AG08395 (cell line): ENCODE measurements at regions not wholly inside any gene's neighbourhood (a gene's known extent, or its start where the extent isn't known, plus 50 kb on each side); places are given as distances from the start of the nearest gene placed in this dataset.
"Not testable (repeated sequence)": the region's sequence is repeated elsewhere in the genome, so short reads cannot be mapped to it uniquely, and the experiment has no call there.

Experiments
- DNase-seq: peaks from one replicate; pipeline ENCODE4 v3.0.0; 2012; ENCODE audit warnings: mixed read lengths, low spot score

DNA sequence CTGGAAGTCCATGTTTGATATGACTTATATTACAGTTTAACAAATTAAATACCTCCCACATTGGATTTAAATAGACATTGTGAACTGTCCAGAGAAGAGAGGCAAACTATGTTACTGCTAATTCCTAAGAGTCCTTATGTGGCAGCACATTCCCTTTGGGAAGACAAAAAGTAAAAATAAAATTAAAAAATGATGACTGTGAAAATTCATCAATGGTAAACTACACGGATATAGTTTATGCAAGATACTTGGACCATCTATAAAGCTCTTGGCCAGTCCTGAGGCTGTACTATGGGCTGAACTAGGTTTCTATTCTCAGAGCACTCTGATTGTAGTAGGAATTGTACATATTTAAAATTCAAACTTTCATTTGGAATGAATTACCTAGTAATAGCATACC is 206.4 kb downstream of the LRRK2 start:
- no peak for DNase-seq

DNA sequence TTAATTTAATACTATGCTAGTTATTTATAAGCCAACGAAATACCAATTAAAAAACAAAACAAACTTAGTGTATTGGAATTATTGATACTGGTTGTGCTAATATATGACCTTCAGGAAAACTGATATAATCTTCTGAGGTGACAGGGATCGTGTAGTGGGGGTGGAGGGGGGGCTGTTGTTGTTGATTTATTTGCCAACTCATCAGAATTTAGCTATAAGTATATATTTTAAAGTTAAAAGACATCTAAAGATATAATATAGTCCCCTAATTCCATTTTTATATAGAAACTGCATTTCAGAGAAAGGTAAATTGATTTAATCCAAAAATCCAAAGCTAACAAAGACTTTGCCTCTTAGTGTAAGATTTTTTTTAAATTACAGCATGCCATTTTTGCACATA is 210.5 kb downstream of the LRRK2 start:
- no peak for DNase-seq

DNA sequence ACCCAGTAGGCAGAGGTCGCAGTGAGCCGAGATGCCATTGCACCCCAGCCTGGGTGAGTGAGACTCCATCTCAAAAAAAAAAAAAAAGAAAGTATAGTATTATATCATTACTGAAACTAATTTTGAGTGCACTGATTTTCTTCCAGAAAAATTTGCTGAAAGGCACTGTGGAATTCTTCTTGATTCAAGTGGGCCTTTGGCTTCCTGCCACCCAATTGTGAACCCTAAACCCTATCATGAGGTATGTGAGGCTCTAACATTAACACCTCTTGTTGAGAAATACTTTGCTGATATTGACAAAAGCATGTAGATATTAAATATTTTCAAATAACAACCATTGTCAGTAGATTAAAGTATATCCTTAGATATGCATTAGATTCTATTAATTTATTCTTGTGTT is 211.2 kb downstream of the LRRK2 start:
- DNase-seq = no peak

DNA sequence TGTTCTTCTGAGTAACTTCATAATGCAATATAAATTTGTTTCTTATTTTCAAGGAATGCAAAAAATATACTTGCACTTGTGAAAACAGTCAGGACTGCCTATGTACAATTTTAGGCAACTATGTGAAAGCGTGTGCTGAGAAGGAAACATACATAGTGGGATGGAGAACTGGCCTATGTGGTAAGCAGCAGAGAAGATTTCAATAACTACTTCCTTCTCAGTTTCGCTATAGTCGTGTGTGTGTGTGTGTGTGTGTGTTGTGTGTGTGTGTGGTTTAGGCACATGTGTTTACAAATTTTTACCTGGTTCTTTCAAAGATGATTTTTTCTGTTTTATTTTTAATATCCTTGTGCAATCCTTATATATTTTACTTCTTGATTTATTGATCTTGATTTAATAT is 211.8 kb downstream of the LRRK2 start:
- DNase-seq = no peak

DNA sequence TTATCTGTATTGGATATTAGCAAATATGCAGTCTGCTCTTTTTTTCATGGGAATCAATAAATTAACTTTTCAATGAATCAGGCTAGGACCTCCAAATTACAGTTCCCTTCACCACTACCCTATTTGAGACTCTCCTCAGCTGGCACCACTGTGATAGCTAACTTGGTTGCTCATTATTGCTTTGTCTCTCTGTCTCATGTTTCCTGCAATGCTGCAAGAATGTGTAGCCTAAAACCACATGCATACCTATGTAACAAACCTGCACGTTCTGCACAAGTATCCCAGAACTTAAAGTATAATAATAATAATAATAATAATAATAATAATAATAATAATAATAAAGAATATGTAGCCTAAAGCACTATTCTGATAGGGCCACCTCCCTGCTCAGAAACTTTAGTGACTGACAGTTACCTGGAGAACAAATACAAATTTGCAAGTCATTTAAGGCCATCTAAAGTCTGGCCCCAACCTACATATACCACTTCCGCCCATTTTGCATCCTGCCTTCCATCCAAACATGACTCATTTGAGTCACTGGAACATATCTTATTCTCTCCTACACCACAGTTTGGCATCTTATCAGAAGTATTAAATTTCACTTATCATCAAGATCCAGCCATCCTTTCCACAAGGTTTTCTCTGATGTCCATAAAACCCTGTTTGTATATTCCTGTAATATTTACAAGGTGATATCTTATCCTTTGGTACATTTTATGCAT is 215.1 kb downstream of the LRRK2 start:
- DNase-seq = no peak

DNA sequence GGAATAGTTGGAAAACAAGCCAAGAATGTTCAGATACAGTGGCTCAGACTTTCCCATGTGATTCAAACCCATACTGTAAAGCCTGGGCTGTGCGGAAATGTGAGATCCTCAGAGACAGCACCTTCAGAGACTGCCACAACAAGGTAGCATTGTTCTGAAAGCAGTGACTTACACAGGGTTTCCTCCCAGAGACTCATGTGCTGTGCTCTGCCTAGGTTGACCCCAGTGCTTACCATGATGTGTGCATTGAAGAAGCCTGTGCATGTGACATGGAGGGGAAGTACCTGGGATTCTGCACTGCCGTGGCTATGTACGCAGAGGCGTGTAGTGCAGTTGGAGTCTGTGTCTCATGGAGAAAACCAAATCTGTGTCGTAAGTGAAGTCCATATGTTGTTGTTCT is 219.4 kb downstream of the LRRK2 start:
- DNase-seq = no peak

DNA sequence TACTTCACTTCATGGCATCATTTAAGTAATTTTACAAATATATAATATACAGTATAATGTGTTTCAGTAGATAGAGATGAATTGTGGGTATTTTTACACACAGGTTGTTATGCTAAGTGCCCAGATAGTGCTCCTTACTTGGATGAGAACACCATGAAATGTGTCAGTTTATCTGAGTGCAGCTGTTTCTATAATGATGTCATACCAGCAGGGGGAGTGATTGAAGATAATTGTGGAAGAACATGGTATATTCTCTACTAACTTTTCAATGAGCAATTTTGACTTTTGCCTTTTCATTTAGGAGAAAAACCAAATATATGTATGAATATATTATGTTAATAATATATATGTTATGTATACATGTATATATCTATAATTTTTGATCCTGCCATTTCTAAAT is 221.6 kb downstream of the LRRK2 start:
- peak; percentile 27 for DNase-seq

DNA sequence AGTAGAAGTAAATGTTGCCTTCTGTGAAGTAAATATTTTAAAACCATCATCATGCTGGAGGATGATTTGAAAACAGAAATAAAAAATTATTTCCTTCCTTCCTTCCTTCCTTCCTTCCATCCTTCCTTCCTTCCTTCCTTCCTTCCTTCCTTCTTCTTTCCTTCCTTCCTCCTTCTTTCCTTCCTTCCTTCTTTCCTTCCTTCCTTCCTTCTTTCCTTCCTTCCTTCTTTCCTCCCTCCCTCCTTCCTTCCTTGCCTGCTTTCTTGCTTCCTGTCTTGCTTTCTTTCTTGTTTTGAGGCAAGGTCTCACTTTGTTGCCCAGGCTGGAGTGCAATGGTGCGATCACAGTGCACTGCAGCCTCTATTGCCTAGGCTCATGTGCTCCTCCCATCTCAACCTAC is 223.7 kb downstream of the LRRK2 start:
- not testable (repeated sequence) for DNase-seq

DNA sequence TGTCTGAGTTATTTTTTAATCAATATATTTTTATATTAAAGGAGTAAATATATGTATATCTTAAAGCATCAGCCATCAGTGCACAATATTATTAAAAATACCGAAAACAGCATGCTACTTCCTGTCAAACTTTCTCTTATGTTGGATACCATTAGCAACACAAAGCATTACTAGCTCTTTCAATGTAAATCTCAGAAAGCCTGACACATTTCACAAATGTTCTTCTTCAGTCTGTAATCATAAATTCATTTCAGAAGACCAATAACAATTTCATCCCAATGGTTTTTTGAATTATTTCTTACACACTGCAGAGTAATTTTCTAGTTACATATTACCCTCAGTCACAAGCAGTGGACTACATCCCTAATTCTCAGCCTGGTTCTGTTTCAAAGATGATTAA is 226.9 kb downstream of the LRRK2 start:
- DNase-seq = no peak

DNA sequence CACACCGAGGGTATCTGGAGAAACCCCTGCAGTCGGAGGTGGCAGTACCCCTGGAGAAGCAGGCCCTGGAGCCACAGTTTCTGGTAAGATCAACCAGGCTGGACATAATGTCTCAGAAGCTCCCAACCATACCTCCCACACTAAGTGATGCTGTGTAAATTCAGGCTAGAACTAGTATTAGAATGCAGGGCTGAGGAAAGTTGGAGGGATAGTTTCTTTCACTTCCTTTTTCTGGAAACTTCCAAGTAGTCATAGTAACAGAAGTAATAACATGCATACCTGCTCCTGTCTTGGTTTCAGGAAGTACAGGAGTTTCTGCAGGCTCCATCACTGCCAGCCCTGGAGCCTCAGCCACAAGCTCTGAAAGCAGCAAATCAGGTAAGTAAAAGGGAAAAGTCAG is 228.1 kb upstream of the CNTN1 start:
- DNase-seq = no peak

DNA sequence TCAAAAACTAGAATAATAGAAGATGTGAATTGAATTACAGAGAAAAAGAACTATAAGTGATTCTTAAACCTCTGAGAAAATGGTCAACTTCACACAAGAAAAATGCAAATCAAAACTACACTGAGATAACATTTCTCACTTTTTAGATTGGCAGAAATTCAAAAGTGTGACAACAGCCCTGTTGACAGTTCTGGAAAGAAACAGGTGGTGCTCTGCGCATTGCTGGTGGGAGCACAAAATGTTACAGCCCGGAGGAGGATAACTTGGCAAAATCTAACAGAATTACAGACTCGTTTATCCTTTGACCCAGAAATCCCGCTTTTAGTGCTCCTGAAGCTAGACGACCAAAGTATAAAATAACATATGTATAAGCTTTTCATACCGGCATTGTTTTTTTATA is 222.5 kb upstream of the CNTN1 start:
- no peak for DNase-seq

DNA sequence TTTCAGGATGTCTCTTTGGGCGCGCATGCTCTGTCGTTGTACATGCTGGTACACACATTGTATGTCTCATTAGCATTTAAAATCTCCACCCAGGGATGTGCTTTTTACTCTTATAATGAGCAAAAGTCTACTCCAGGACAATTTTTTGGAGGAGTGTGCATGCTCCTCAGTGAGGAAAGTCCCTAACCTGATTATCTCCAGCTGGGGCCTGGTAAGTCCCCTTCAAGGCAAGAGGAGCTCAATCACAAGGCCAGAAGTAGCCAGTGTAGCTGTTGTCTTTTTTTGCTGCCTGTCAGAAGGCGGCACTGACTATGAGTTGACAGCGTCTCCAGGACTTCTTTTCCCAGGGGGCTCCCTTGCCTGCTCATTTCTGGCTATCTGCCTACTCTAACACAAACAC is 218.3 kb upstream of the CNTN1 start:
- DNase-seq = no peak

DNA sequence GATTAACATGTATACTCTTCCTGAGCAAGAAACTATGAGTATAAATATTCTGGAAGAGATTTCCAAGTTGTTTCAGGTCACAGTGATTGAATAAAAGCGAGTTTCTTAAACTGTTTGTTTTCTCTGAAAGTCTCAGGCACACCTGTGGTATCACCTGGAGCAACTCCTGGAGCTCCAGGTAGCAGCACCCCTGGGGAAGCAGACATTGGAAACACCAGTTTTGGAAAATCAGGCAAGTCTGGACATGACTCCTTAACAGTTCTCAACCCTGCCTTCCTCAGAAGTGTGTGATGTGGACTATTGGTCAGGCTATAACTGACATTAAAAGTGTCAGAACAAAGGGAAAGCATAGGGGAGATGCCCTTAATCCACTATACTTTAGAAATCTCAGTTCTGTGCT is 217.6 kb upstream of the CNTN1 start:
- no peak for DNase-seq

DNA sequence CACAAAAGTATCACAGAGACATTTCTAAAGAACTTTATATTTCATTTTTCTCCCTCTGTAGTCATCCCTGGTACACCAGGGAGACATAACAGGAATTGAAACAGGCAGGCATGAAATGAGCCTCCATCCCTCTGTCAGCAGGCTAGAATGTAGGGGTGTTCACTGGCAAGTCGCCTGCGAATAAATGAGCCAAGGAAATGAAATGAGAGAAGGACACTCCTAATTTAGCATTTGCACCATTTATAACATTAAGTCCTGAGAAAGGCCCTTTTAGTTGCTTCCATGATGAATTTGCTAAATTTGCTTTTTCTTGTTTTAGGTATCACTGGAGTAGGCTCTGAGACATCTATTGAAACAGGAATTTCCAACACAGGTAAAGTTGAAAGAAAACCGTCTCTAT is 192.4 kb upstream of the CNTN1 start:
- no peak for DNase-seq

DNA sequence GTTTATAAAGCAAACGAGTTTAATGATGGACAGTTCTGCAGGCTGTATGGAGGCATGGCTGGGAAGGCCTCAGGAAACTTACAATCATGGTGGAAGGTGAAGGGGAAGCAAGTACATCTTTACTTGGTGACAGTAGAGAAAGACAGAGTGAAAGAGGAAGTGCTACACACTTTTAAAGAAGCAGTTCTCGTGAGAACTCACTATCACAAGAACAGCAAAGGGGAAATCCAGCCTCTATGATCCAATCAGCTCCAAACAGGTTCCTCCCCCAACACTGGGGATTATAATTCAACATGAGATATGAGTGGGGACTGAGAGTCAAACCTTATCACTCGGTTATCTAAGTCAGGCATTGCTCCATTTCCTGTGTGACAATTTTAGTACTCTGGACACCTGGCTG is 189.9 kb upstream of the CNTN1 start:
- no peak for DNase-seq

DNA sequence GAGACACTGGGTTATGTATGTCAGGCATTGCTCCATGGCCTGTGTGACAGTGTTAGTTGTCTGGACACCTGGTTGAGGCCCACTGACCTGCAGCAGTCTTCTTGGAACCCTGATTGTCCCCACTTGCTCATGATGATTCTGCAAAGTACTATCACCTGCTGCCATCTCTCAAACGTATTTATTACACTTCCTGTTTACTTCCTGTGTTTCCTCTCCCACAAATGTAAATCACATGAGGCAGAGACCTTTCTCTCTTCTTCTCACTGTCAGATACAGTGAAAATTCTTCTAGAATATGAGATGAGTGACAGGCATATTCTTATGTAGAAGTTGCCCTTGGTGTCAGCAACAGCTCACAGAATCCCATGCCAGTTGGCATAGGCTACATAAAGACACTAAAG is 186.9 kb upstream of the CNTN1 start:
- DNase-seq = no peak

DNA sequence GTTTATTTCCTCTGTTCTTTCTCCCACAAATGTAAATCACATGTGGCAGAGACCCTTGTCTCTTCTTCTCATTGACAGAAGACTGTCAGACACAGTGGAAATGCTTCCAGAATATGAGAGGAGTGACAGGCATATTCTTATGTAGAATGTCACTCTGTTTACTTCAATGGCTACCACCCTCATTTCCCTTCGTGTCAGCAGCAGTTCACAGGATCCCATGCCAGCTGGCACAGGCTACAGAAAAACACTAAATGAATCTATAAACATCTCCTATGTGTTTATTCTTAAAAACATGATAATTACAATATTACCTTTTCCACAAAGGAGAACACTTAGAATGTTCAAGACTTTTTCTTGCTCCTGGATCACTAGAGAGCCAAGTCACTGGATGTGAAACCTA is 183.8 kb upstream of the CNTN1 start:
- no peak for DNase-seq

DNA sequence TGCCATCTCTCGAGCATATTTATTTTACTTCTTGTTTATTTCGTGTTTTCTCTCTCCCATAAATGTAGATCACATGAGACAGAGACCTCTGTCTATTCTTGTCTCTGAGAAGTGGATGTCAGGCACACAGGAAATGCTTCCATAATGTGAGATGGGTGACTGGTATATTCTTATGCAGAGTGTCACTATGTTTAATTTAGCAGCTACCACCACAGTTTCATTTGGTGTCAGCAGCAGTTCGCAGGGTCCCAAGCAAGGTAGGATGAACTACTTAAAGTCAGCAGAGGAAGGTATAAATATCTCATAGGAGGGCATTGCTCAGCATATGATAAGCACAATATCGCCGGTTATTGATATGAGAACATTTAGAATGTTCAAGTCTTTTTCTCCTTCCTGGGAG is 180.9 kb upstream of the CNTN1 start:
- DNase-seq = no peak

DNA sequence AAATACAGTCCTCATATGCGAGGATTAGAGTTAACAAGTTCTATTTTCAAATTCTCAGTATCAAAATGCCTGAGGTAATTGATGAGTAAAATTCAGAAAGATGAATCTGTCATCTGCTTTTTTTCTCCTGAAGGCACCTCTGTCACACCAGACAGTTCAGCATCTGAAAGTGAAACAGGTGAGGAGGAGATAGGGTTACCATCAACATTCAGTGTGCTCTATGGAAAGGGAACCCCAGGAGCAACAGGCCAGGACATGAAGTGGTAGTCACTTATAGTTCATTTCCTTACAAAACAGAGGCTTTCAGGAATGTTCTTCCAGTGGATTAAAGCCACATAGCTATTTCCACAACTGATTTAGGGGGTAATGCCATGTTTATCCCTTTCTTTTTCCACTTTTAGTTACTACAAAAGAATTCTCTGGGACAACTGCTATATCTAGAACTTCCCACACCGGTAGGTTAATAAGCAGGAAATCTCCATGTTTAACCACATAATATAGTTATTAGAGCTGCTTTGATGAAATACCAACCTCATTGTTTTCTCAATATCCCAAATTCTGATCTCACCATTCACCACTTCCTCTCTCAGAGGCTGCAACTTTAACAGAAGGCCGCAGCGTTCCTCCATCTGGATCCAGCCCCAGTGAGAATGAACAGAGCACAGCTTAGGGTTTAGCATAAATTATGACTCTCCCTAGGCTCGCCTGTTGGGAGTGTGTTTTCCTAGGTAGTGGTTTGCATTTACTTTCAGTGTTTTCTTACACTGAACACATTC is 177.0 kb upstream of the CNTN1 start:
- no peak for DNase-seq

DNA sequence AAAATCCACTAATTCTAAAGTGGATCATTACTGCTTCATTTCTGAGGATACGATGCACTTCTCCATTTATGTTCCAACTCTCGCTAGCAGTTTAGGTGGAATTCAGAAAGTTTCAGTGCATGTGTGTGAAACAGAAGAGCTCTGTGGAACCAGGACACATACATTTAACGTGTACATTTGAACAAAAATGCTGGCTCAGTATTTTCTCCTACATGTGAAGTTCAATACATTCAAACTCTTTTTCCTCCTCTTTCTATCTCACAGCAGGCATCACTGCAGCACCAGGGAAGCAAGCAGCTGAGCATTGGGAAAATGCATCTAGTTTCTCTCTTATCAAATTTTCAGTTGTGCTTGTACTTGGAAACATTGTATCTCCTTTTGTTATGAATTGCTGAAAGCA is 169.4 kb upstream of the CNTN1 start:
- no peak for DNase-seq

DNA sequence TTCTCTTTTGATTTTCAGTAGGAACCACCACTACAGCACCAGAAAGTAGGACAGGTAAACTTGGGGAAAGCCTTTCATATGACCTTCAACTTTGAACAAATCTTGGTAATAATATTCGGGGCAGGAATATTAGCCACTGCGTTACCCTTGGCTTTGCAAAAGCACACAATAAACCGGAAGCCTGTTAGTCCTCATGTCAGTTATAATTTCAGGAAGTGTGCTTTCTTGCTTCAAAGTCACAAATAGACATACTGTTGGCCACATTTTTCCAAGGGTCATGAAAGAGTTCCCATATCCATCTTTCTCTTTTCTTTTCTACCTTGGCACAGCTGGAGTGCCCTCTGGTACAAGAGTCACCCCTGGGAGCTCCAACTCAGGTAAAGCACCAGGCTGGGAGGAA is 167.2 kb upstream of the CNTN1 start:
- no peak for DNase-seq

DNA sequence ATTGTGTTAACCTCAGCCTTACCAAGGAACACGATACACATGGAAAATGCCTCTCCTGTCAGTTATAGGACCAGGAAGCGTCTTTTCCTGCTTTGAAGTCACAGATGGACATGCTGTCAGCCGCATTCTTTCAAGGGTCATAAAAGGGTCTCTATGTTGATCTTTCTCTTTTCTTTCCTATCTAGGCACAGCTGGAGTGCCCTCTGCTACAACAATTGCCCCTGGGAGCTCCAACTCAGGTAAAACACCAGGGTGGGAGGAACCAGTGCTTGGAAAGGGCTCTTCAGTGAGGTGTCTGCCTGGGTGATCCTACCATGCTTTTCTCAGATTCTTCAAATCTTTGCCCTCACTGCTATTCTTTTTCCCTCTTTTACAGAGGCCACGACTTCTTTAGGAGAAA is 157.4 kb upstream of the CNTN1 start:
- DNase-seq = no peak

DNA sequence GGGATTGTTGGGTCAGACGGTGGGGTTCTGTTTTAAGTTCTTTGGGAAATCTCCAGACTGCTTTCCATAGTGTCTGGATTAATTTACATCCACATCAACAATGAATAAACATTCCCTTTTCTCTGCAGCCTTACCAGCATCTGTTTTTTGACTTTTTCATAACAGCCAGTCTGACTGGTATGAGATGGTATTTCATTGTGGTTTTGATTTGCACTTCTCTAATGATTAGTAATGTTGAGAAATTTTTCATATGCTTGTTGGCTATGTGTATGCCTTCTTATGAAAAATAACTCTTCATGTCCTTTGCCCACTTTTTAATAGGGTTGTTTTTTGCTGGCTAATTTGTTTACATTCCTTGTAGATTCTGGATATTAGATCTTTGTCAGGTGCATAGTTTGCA is 140.8 kb upstream of the CNTN1 start:
- no peak for DNase-seq

DNA sequence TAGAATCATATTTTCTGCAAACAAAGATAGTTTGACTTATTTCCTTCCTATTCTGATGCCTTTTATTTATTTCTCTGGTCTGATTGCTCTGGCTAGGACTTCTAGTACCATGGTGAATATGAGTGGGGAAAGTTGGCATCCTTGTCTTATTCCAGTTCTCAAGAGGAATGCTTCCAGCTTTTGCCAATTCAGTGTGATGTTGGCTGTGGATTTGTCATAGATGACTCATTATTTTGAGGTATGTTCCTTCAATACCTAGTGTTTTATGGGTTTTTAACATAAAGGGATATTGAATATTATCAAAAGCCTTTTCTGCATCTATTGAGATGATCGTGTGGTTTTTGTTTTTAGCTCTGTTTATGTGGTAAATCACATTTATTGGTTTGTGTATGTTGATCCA is 139.4 kb upstream of the CNTN1 start:
- no peak for DNase-seq
